Brain microvascular endothelial cell (primary cell): ENCODE measurements at regions not wholly inside any gene's neighbourhood (a gene's known extent, or its start where the extent isn't known, plus 50 kb on each side); places are given as distances from the start of the nearest gene placed in this dataset.

ENCODE experiments used
- DNase-seq: peaks from one replicate; pipeline ENCODE4 v3.0.0-alpha.2; 2020
- H3K27ac ChIP-seq: fragments of 250-450 bp; sonication (Bioruptor Pico); 2 replicates; pipeline ENCODE4 v1.5.1; 2020; ENCODE audit warnings: mild to moderate bottlenecking, moderate library complexity
- H3K27me3 ChIP-seq: fragments of 250-450 bp; sonication (Bioruptor Pico); replicated peaks from 2 replicates; pipeline ENCODE4 v1.5.1; 2020; ENCODE audit warnings: mild to moderate bottlenecking
- H3K36me3 ChIP-seq: fragments of 250-450 bp; sonication (Bioruptor Pico); replicated peaks from 2 replicates; pipeline ENCODE4 v1.5.1; 2020; ENCODE audit warnings: mild to moderate bottlenecking
- H3K4me3 ChIP-seq: 2 replicates; pipeline ENCODE4 v1.5.1; 2011; ENCODE audit warnings: low read depth, mild to moderate bottlenecking, control low read depth, low read length, moderate library complexity
- CTCF ChIP-seq: IDR thresholded peaks from 2 replicates; pipeline ENCODE4 v1.5.1; 2011; ENCODE audit warnings: low read depth, mild to moderate bottlenecking, moderate library complexity, low read length, control low read depth, inconsistent platforms; ENCODE audit errors: missing control alignments
- in situ Hi-C: cut with HindIII; loops from 2 replicates; pipeline ENCODE4 v1.10.0; 2017; ENCODE audit warnings: low sequenced_read_pairs, low pct_ligation_motif_present

GRCh38 chr3:113096188-113096892 is 105.6 kb downstream of the GTPBP8 start:
- Histone ChIP-seq H3K27ac (no peak overlapping the region), H3K4me3 (no peak overlapping the region), H3K27me3 (no peaks in the 10 kb centered on the region), H3K36me3 (no peaks in the 10 kb centered on the region)
- DNase-seq, result peak; percentile 9
- TF ChIP-seq CTCF, result peak; percentile 21
- in situ Hi-C loops, result no loop called here

- peak; percentile 87 for DNase-seq
- no peaks in the 10 kb centered on the region for H3K36me3 ChIP-seq
- H3K27ac ChIP-seq, result no peak overlapping the region
- no peak for TF ChIP-seq CTCF
- in situ Hi-C loops, result no loop called here
- no peaks in the 10 kb centered on the region for H3K27me3 ChIP-seq
- no peak overlapping the region for H3K4me3 ChIP-seq
Observed at GRCh38 chr3:113097960-113098447, 107.2 kb downstream of the GTPBP8 start.

DNA sequence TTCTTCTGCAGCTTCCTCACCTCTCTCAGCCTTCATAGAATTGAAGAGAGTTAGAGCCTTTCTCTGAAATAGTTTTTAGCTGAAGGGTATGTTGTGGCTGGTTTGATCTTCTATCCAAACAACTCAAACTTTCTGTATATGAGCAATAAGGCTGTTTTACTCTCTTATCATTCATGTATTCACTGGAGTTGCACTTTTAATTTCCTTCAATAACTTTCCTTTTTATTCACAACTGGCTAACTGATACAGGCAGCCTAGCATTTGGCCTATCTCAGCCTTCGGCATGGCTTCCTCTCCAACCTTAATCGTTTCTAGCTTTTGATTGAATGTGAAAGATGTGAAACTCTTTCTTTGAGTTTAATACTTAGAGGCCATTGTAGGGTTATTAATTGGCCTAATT is 109.3 kb downstream of the GTPBP8 start:
- Histone ChIP-seq H3K27ac (no peak overlapping the region), H3K27me3 (no peaks in the 10 kb centered on the region), H3K36me3 (no peaks in the 10 kb centered on the region), H3K4me3 (no peak overlapping the region)
- no peak for TF ChIP-seq CTCF
- in situ Hi-C loops, result no loop called here
- no peak for DNase-seq

DNA sequence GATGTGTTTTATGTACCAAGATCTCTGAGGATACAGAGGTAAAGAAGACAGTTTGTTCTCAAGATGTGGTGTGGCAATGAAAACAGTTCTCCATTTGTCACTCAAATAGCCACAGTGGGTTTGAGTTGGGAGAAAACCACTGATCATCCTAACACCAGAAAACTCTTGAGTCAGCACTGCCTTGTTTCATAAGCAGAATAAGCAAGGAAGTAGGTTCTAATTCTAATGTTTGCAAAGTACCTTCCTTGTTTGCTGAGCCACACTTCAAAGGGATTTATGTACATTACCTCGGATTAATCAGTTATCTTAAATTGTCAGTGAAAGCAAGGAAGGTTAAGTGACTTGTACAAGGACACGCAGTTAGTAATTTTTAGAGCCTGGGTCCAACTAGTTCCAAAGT is 107.8 kb upstream of the BOC start:
- Histone ChIP-seq H3K4me3 (no peak overlapping the region), H3K27me3 (no peaks in the 10 kb centered on the region), H3K27ac (no peak overlapping the region), H3K36me3 (no peaks in the 10 kb centered on the region)
- no peak for DNase-seq
- TF ChIP-seq CTCF, result no peak
- in situ Hi-C loops, result no loop called here

DNA sequence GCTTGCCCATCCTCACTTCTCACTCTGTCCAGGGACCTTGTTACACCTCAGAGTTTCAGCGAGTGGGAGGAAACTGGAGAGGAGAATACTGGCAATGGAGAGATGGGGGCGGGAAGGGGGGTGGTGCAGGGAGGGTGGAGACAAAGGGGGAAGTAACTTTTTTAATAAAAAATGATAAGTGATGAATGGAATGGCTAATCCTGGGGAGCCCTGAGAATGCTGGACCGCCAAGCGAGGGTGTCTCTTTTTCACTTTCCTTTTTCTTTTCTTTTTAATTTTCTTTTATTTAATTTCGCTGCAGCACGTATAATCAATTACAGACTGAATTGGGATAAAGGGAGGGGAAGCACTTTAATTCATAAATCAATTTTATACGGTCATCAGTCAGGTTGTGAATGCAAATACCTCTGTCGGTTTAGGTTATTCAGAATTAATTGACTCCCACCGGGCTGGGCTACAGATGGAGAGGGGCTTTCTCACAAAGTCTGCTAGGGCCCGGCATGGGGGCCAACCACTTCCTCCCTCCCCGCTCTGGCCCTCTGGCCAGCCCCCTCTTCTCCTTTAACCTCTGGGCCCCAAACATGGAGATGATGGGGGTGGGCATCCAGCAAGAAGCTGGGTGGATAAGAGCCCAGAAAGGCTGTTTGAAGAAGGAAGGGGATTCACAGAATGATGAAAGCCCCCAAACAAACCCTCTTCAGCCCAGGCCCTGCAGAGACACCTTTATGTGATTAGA is 106.8 kb upstream of the BOC start:
- in situ Hi-C loops, result no loop called here
- H3K4me3 ChIP-seq, result no peak overlapping the region
- H3K36me3 ChIP-seq, result no peaks in the 10 kb centered on the region
- no peak for TF ChIP-seq CTCF
- no peak overlapping the region for H3K27ac ChIP-seq
- DNase-seq, result no peak
- no peaks in the 10 kb centered on the region for H3K27me3 ChIP-seq
